ENCODE measurements at regions not wholly inside any gene's neighbourhood (a gene's known extent, or its start where the extent isn't known, plus 50 kb on each side); places are given as distances from the start of the nearest gene placed in this dataset.

- TF ChIP-seq CTCF (IDR thresholded peaks at IDR 0.05; ENCODE audit: insufficient read depth, low read length, poor library complexity, severe bottlenecking) (no peak), EZH2phosphoT487 (conservative IDR thresholded peaks at IDR 0.05; ENCODE audit: low read length) (no peak)
These were observed 174.2 kb downstream of the RTP5 start for GRCh38 chr2:242043538-242044312.

All from SU-DHL-6 (cell line).